GM23338 (cell line): ENCODE measurements at regions not wholly inside any gene's neighbourhood (a gene's known extent, or its start where the extent isn't known, plus 50 kb on each side); places are given as distances from the start of the nearest gene placed in this dataset.

ENCODE experiments used
- ATAC-seq: fragments of 200-7000 bp; cut with Tn5 transposase; 3 replicates; pipeline ENCODE4 v1.9.1; 2020
- DNase-seq: peaks from one replicate; pipeline ENCODE4 v3.0.0-alpha.2; 2015; ENCODE audit warnings: low spot score
- H2AFZ ChIP-seq: fragments of 200-600 bp; sonication (generic); 2 replicates; pipeline ENCODE4 v1.8.0; 2016; ENCODE audit warnings: antibody characterized with exemption, mild to moderate bottlenecking, moderate library complexity
- H3F3A ChIP-seq: fragments of 200-600 bp; sonication (generic); replicated peaks from 2 replicates; pipeline ENCODE4 v1.8.0; 2017; ENCODE audit warnings: antibody characterized with exemption, mixed run types, low read depth
- H3K27ac ChIP-seq: fragments of 200-600 bp; sonication (generic); 2 replicates; pipeline ENCODE4 v1.6.1; 2016; ENCODE audit warnings: low read depth
- H3K27me3 ChIP-seq: fragments of 200-600 bp; sonication (generic); 2 replicates; pipeline ENCODE4 v1.8.0; 2016; ENCODE audit warnings: mild to moderate bottlenecking, mixed run types, moderate library complexity; ENCODE audit not compliant: insufficient read depth
- H3K36me3 ChIP-seq: fragments of 200-600 bp; sonication (generic); 2 replicates; pipeline ENCODE4 v1.8.0; 2016; ENCODE audit warnings: mild to moderate bottlenecking; ENCODE audit not compliant: insufficient read depth
- H3K4me1 ChIP-seq: fragments of 200-600 bp; sonication (generic); 2 replicates; pipeline ENCODE4 v1.8.0; 2016; ENCODE audit warnings: mild to moderate bottlenecking, moderate library complexity; ENCODE audit not compliant: insufficient read depth
- H3K4me2 ChIP-seq: fragments of 200-600 bp; sonication (generic); 2 replicates; pipeline ENCODE4 v1.7.1; 2017; ENCODE audit warnings: mixed run types
- H3K4me3 ChIP-seq: fragments of 200-600 bp; sonication (generic); 2 replicates; pipeline ENCODE4 v1.6.1; 2016; ENCODE audit warnings: mixed run types
- H3K79me2 ChIP-seq: fragments of 200-600 bp; sonication (generic); replicated peaks from 2 replicates; pipeline ENCODE4 v1.8.0; 2017; ENCODE audit warnings: mild to moderate bottlenecking; ENCODE audit not compliant: insufficient read depth
- H3K9me2 ChIP-seq: fragments of 200-600 bp; sonication (generic); 2 replicates; pipeline ENCODE4 v1.8.0; 2017; ENCODE audit not compliant: insufficient read depth
- H4K20me1 ChIP-seq: fragments of 200-600 bp; sonication (generic); replicated peaks from 2 replicates; pipeline ENCODE4 v1.8.0; 2017; ENCODE audit warnings: mild to moderate bottlenecking; ENCODE audit not compliant: insufficient read depth
- H3K27ac Mint-ChIP-seq: 2 replicates; pipeline ENCODE4 v1.8.0; 2020; ENCODE audit warnings: inconsistent platforms, mild to moderate bottlenecking, moderate library complexity, mixed read lengths
- H3K27me3 Mint-ChIP-seq: 3 replicates; pipeline ENCODE4 v1.8.0; 2022; ENCODE audit warnings: low read depth, mild to moderate bottlenecking, moderate library complexity, mixed read lengths, inconsistent platforms; ENCODE audit not compliant: insufficient read depth, poor library complexity
- H3K36me3 Mint-ChIP-seq: 3 replicates; pipeline ENCODE4 v1.8.0; 2021; ENCODE audit warnings: low read depth, mild to moderate bottlenecking, inconsistent platforms, moderate library complexity, mixed read lengths
- H3K4me1 Mint-ChIP-seq: 3 replicates; pipeline ENCODE4 v1.8.0; 2020; ENCODE audit warnings: mild to moderate bottlenecking, inconsistent platforms, mixed read lengths
- H3K4me3 Mint-ChIP-seq: 3 replicates; pipeline ENCODE4 v1.8.0; 2021; ENCODE audit warnings: moderate library complexity, mild to moderate bottlenecking, inconsistent platforms, mixed read lengths
- H3K9me3 Mint-ChIP-seq: 3 replicates; pipeline ENCODE4 v1.8.0; 2020; ENCODE audit warnings: moderate library complexity, mild to moderate bottlenecking, inconsistent platforms, mixed read lengths
- CREB1 ChIP-seq: fragments of 250-450 bp; sonication (Bioruptor Pico); IDR thresholded peaks from 2 replicates; pipeline ENCODE4 v1.5.0; 2020; ENCODE audit warnings: low read depth, mild to moderate bottlenecking, moderate library complexity
- CTCF ChIP-seq, 2 experiments: fragments of 200-600 bp in 1 of 2; sonication (generic) in 1 of 2; conservative IDR thresholded peaks; 2 replicates each; pipeline versions ENCODE4 v1.5.1 to v1.6.1; 2016 to 2017; ENCODE audit warnings: antibody characterized with exemption in 2 of 2, low read depth in 2 of 2, mild to moderate bottlenecking in 2 of 2, moderate library complexity in 1 of 2
- ETS1 ChIP-seq: IDR thresholded peaks from 2 replicates; pipeline ENCODE4 v1.6.1; 2016; ENCODE audit warnings: antibody characterized with exemption
- EZH2 ChIP-seq: fragments of 200-600 bp; sonication (generic); IDR thresholded peaks from one replicate; pipeline ENCODE4 v1.8.0; 2017; ENCODE audit warnings: antibody characterized with exemption, mild to moderate bottlenecking, low read depth; ENCODE audit not compliant: unreplicated experiment
- EZH2phosphoT487 ChIP-seq: fragments of 200-600 bp; sonication (generic); IDR thresholded peaks from one replicate; pipeline ENCODE4 v1.8.1; 2018; ENCODE audit warnings: antibody characterized with exemption; ENCODE audit not compliant: unreplicated experiment
- NANOG ChIP-seq: IDR thresholded peaks from 2 replicates; pipeline ENCODE4 v1.6.1; 2016; ENCODE audit warnings: antibody characterized with exemption, borderline replicate concordance
- REST ChIP-seq: IDR thresholded peaks from one replicate; pipeline ENCODE4 v1.6.1; 2018; ENCODE audit warnings: antibody characterized with exemption; ENCODE audit not compliant: unreplicated experiment
- STAT1 ChIP-seq: IDR thresholded peaks from one replicate; pipeline ENCODE4 v1.6.1; 2016; ENCODE audit warnings: antibody characterized with exemption; ENCODE audit not compliant: unreplicated experiment
- ZNF331 ChIP-seq: fragments of 250-450 bp; sonication (Bioruptor Pico); IDR thresholded peaks from 2 replicates; pipeline ENCODE4 v1.5.0; 2020; ENCODE audit warnings: low read depth, mild to moderate bottlenecking, moderate library complexity
- ZNF462 ChIP-seq: fragments of 250-450 bp; sonication (Bioruptor Pico); IDR thresholded peaks from 2 replicates; pipeline ENCODE4 v1.5.0; 2020; ENCODE audit warnings: mild to moderate bottlenecking, moderate library complexity

GRCh38 chr3:187945374-187945773 lies 200.1 kb upstream of the BCL6 start (continued):
- no peak for TF ChIP-seq REST
- no peak for TF ChIP-seq ETS1
- no peak for TF ChIP-seq CTCF (conservative IDR thresholded peaks at IDR 0.05; ENCODE audit: low read depth in 2 of 2)
- no peak for TF ChIP-seq ZNF331 (CRISPR knock-in tag)

GRCh38 chr3:187946163-187946691 lies 201.0 kb upstream of the BCL6 start:
- no peak overlapping the region for H3K4me2 ChIP-seq
- H3K27ac ChIP-seq = no peak overlapping the region
- H3K79me2 ChIP-seq = no peaks in the 10 kb centered on the region
- H3F3A ChIP-seq = no peaks in the 10 kb centered on the region
- Mint-ChIP-seq H3K36me3 (no peaks in the 10 kb centered on the region), H3K27me3 (peaks cover 4% of the 10 kb centered on the region), H3K9me3 (no peaks in the 10 kb centered on the region), H3K4me3 (no peak overlapping the region), H3K4me1 (no peaks in the 10 kb centered on the region; the same call in 2 of the 3 replicates), H3K27ac (no peak overlapping the region)
- no peaks in the 10 kb centered on the region for H3K36me3 ChIP-seq
- no peak overlapping the region for H3K4me3 ChIP-seq
- ATAC-seq = no peak
- no peaks in the 10 kb centered on the region for H4K20me1 ChIP-seq
- no peaks in the 10 kb centered on the region for H3K27me3 ChIP-seq
- no peak overlapping the region for H2AFZ ChIP-seq
- H3K9me2 ChIP-seq = 0 out of 2 replicates have a peak, but pooled peaks cover 8% of the 10 kb centered on the region
- H3K4me1 ChIP-seq = peaks cover 8% of the 10 kb centered on the region
- no peak for DNase-seq
- no peak for TF ChIP-seq ZNF331 (CRISPR knock-in tag)
- TF ChIP-seq EZH2 = no peak
- TF ChIP-seq NANOG = no peak
- TF ChIP-seq EZH2phosphoT487 = no peak
- no peak for TF ChIP-seq STAT1
- TF ChIP-seq CTCF (conservative IDR thresholded peaks at IDR 0.05; ENCODE audit: low read depth in 2 of 2) = no peak
- no peak for TF ChIP-seq CREB1 (CRISPR knock-in tag)
- TF ChIP-seq ZNF462 (CRISPR knock-in tag) = no peak
